DMS153 treated with DMSO at 0.1 percent for 48 hours (cell line): ENCODE measurements at regions not wholly inside any gene's neighbourhood (a gene's known extent, or its start where the extent isn't known, plus 50 kb on each side); places are given as distances from the start of the nearest gene placed in this dataset.
"Not testable (repeated sequence)": the region's sequence is repeated elsewhere in the genome, so short reads cannot be mapped to it uniquely, and the experiment has no call there.

ENCODE experiments used
- DNase-seq: peaks from one replicate; lab custom pipeline; 2025; ENCODE audit not compliant: unreplicated experiment; lab: John Stamatoyannopoulos, UW

- no peak for DNase-seq
Measured at GRCh38 chr11:57913715-57914704, 109.7 kb upstream of the OR9Q1 start.

GRCh38 chr11:57917632-57918031 is 106.0 kb upstream of the OR9Q1 start:
- no peak for DNase-seq

DNA sequence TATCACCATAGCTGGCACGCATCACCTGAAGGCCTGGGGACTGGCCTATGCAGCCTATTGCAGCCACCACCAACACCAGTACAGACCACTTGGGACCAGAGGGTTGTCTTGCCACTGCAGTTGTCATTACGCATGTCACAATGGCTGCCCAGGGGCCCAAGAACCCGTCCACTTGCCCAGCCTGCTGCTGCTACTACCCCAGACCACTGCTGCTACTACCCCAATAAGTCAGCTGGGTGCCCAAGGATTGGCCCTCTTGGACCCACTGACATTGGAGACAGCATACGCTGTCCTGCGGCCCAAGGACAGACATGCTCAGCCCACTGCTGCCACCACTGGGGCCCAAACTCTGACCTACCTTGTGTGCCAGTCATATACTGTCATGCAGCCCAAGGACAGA is 102.7 kb upstream of the OR9Q1 start:
- DNase-seq: no peak

DNA sequence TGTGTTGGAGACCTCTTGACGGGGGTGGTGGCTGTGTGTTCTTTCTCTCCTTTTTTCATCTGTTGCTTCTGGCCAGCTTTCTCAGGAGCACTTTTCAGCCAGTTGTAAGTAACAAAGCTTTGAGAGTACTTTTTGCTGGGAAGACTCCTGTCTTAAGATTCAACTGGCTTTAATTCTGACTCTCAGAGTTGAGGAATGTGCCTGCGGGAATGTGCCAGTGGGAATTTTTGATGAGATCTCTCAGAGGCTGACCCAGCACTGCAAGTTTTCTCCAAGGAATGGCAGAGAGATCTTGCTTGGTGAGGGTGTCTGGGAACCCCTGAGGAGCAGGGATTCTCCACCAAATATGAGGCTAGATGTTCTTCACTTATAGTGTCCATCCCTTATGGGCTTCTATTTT is 91.6 kb upstream of the OR9Q1 start:
- DNase-seq: no peak

- no peak for DNase-seq
Measured at GRCh38 chr11:57935402-57936049, 88.2 kb upstream of the OR9Q1 start.

DNA sequence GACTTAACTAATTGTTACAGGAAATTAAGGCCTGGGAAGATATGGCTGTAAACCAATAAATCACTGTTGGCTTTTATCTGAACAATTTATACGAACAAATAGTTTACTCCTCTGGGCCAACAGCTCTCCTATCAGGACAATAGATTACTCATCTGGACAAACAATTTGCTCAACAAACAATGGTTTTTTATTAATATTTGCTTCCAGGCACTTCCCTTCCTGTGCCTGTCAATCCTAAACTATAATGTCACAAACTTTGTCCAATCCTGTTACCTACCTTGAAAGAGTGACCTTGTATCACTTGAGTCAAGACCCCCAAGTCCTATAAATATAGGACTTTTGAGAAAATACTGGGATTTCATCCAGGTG is 87.6 kb upstream of the OR9Q1 start:
- no peak for DNase-seq

- no peak for DNase-seq
Measured at GRCh38 chr11:57937431-57937830, 86.2 kb upstream of the OR9Q1 start.

GRCh38 chr11:57938351-57938750 is 85.3 kb upstream of the OR9Q1 start:
- no peak for DNase-seq

GRCh38 chr11:57940044-57940756 is 83.5 kb upstream of the OR9Q1 start:
- no peak for DNase-seq

GRCh38 chr11:57941875-57942274 is 81.8 kb upstream of the OR9Q1 start:
- no peak for DNase-seq

DNA sequence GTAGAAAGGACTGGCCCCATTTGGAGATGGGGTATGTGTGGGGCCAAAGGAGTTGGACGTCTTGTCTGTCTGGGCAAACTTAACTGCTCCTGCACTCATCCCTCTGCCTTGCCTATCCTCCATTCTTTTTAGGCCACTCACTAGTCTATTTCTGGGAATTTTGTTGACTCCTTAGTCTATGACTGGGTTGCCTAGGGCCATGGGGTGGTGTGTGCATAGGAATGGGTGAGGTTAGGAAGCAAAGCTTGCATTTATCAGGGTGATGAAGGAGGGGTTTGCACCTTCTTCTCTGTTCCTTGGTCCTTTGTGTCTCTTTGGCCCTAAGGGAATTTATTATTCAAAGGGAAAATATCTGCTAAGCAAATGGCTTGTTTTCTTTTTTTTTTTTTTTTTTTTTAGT is 80.9 kb upstream of the OR9Q1 start:
- DNase-seq: no peak

DNA sequence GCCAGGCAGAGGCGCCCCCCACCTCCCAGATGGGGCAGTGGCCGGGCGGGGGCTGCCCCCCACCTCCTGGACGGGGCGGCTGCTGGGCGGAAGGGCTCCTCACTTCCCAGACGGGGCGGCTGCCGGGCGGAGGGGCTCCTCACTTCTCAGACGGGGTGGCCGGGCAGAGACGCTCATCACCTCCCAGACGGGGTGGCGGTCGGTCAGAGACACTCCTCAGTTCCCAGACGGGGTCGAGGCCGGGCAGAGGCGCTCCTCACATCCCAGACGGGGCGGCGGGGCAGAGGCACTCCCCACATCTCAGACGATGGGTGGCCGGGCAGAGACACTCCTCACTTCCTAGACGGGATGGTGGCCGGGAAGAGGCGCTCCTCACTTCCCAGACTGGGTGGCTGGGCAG is 79.9 kb upstream of the OR9Q1 start:
- not testable (repeated sequence) for DNase-seq

GRCh38 chr11:57946628-57947027 is 77.1 kb upstream of the OR9Q1 start:
- no peak for DNase-seq

- no peak for DNase-seq
Measured at GRCh38 chr11:57964660-57965059, 59.0 kb upstream of the OR9Q1 start.

DNA sequence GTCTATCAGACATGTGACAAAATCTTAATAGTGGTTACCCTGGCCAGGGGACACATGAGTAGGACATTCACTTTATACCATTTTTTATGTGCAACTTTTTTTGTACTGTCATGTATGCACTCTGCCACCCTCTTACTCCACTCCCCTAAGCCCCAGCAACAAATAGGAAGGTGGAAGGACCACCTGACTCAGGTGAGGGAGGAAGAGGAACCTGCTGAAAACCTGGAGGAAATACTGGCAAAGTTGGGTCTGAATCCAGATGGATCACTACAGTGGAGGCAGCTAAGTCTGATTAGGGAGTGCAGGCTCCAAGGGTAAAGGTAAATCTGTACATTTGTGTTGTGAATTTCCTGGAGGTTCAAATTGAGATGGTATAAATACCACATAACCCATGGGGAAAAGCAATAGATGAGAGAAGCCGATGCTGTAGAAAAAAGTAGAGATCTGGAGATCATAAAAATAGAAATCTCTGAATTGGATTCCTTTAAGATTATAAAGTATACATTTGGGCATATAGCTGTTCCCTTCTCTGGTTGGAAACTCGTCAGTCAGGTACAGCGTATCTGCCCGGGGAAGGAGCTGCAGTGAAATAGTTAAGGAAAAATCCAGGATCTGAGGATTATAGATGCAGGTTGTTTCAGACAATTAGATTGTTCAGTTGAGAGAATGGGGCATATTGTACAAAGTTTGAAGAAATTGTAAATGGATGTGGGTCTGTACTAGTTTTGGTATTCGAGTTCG is 52.2 kb upstream of the OR9Q1 start:
- no peak for DNase-seq

- no peak for DNase-seq
Measured at GRCh38 chr11:57972013-57972367, 51.7 kb upstream of the OR9Q1 start.
